Caco-2 (cell line): ENCODE measurements at regions not wholly inside any gene's neighbourhood (a gene's known extent, or its start where the extent isn't known, plus 50 kb on each side); places are given as distances from the start of the nearest gene placed in this dataset.

Source experiments
- BruUV-seq: library from RNA; stranded (reverse); fragments of 400-500 nt; replicated peaks from 2 replicates; lab custom pipeline; 2021; lab: Mats Ljungman, UMichigan
- CTCF ChIA-PET: fragments of 300-600 bp; sonication (Branson Sonifier 250); formaldehyde crosslinking; loops from one replicate; lab custom pipeline; 2022; ENCODE audit warnings: antibody characterized with exemption; lab: Charles Lee
- POLR2A ChIA-PET: fragments of 300-600 bp; sonication (Branson Sonifier 250); formaldehyde crosslinking; loops from one replicate; lab custom pipeline; 2022; ENCODE audit warnings: antibody characterized with exemption; lab: Charles Lee
- DNase-seq, 2 experiments: peaks; one replicate each; pipeline versions ENCODE4 v3.0.0 to v3.0.0-alpha.2; 2020 to 2022
- H3K27me3 ChIP-seq: replicated peaks from 2 replicates; pipeline ENCODE4 v1.6.0; 2011; ENCODE audit warnings: low read length; ENCODE audit not compliant: control insufficient read depth, insufficient read depth
- H3K36me3 ChIP-seq: 2 replicates; pipeline ENCODE4 v1.5.1; 2011; ENCODE audit warnings: low read length; ENCODE audit not compliant: control insufficient read depth, insufficient read depth
- H3K4me1 ChIP-seq: fragments of 250-450 bp; sonication (Bioruptor Pico); 2 replicates; pipeline ENCODE4 v1.5.1; 2020; ENCODE audit warnings: mild to moderate bottlenecking
- H3K4me3 ChIP-seq: 2 replicates; pipeline ENCODE4 v1.5.1; 2011; ENCODE audit warnings: low read depth, mild to moderate bottlenecking, control low read depth, low read length
- H3K9me3 ChIP-seq: fragments of 250-450 bp; sonication (Bioruptor Pico); 2 replicates; pipeline ENCODE4 v1.5.1; 2020; ENCODE audit warnings: mild to moderate bottlenecking, moderate library complexity
- H3K27ac Mint-ChIP-seq: one replicate; pipeline ENCODE4 v1.8.0; 2022; ENCODE audit warnings: mixed read lengths; ENCODE audit not compliant: unreplicated experiment
- H3K27me3 Mint-ChIP-seq: one replicate; pipeline ENCODE4 v1.8.0; 2022; ENCODE audit warnings: mixed read lengths; ENCODE audit not compliant: insufficient read depth, unreplicated experiment
- H3K36me3 Mint-ChIP-seq: one replicate; pipeline ENCODE4 v1.8.0; 2022; ENCODE audit warnings: mild to moderate bottlenecking, mixed read lengths; ENCODE audit not compliant: insufficient read depth, unreplicated experiment
- H3K4me1 Mint-ChIP-seq: one replicate; pipeline ENCODE4 v1.8.0; 2022; ENCODE audit warnings: low read depth, mixed read lengths; ENCODE audit not compliant: unreplicated experiment
- H3K4me3 Mint-ChIP-seq: one replicate; pipeline ENCODE4 v1.8.0; 2022; ENCODE audit warnings: mild to moderate bottlenecking, moderate library complexity, mixed read lengths; ENCODE audit not compliant: unreplicated experiment
- H3K9me3 Mint-ChIP-seq: one replicate; pipeline ENCODE4 v1.8.0; 2022; ENCODE audit warnings: mixed read lengths; ENCODE audit not compliant: unreplicated experiment
- intact Hi-C: fragments of 100-400 bp; cut with micrococcal nuclease; formaldehyde crosslinking; loops from one replicate; pipeline ENCODE4 v1.10.0; 2022; ENCODE audit not compliant: unreplicated experiment
- TF ChIP-seq, protein P1 (sequence below), 2 experiments: fragments of 200-600 bp in 1 of 2; IDR thresholded peaks; 1 replicate in 1 of 2; 2 replicates in 1 of 2; pipeline versions ENCODE4 v1.5.1 to v1.8.0; 2011 to 2022; ENCODE audit warnings: antibody characterized with exemption in 1 of 2, control low read depth in 1 of 2, inconsistent platforms in 1 of 2, low read depth in 1 of 2, low read length in 1 of 2, mild to moderate bottlenecking in 1 of 2, moderate library complexity in 1 of 2; ENCODE audit not compliant: insufficient read depth in 1 of 2, severe bottlenecking in 1 of 2, unreplicated experiment in 1 of 2

- Histone ChIP-seq H3K27me3 (no peaks in the 10 kb centered on the region), H3K4me1 (no peaks in the 10 kb centered on the region), H3K4me3 (no peak overlapping the region), H3K9me3 (no peaks in the 10 kb centered on the region), H3K36me3 (no peaks in the 10 kb centered on the region)
- intact Hi-C loops, result no loop called here
- H3K4me3 Mint-ChIP-seq, result no peak overlapping the region
- ChIA-PET POLR2A (no interaction called here), CTCF (no interaction called here)
- H3K4me1 Mint-ChIP-seq, result no peaks in the 10 kb centered on the region
- H3K27ac Mint-ChIP-seq, result no peak overlapping the region
- H3K9me3 Mint-ChIP-seq, result no peaks in the 10 kb centered on the region
- no TSS peak for BruUV-seq
- H3K27me3 Mint-ChIP-seq, result no peaks in the 10 kb centered on the region
- no peak for DNase-seq
- TF ChIP-seq, protein P1, sequence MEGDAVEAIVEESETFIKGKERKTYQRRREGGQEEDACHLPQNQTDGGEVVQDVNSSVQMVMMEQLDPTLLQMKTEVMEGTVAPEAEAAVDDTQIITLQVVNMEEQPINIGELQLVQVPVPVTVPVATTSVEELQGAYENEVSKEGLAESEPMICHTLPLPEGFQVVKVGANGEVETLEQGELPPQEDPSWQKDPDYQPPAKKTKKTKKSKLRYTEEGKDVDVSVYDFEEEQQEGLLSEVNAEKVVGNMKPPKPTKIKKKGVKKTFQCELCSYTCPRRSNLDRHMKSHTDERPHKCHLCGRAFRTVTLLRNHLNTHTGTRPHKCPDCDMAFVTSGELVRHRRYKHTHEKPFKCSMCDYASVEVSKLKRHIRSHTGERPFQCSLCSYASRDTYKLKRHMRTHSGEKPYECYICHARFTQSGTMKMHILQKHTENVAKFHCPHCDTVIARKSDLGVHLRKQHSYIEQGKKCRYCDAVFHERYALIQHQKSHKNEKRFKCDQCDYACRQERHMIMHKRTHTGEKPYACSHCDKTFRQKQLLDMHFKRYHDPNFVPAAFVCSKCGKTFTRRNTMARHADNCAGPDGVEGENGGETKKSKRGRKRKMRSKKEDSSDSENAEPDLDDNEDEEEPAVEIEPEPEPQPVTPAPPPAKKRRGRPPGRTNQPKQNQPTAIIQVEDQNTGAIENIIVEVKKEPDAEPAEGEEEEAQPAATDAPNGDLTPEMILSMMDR (IDR thresholded peaks at IDR 0.05; ENCODE audit: insufficient read depth in 1 of 2, low read depth in 1 of 2, low read length in 1 of 2, severe bottlenecking in 1 of 2, unreplicated experiment in 1 of 2), result no peak
- H3K36me3 Mint-ChIP-seq, result no peaks in the 10 kb centered on the region
Measured at GRCh38 chr22:47965066-47965465, 1202.6 kb downstream of the TBC1D22A start.

DNA sequence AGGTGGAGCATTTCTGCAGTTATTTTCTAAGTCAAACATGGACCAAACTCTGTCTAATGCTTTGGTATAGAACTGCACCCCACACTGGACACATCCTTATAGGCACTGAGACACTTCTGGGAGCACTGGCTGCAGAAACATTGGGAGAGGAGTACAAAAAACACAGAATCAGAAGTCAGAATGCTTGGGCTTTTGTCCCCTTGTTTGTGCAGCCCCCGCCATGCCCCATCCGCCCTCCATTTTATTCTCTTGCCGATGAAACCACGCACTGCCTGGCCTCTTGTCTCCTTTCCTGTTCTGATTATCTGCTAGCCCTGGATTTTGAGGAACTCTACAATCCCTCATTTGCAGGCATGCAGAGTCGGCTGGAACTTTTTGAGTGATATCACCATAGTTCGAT lies 1201.2 kb downstream of the TBC1D22A start:
- Histone ChIP-seq H3K4me3 (no peak overlapping the region), H3K4me1 (no peaks in the 10 kb centered on the region), H3K36me3 (no peaks in the 10 kb centered on the region), H3K27me3 (no peaks in the 10 kb centered on the region), H3K9me3 (no peaks in the 10 kb centered on the region)
- no peak overlapping the region for H3K27ac Mint-ChIP-seq
- DNase-seq, result no peak
- ChIA-PET CTCF (no interaction called here), POLR2A (no interaction called here)
- intact Hi-C loops, result no loop called here
- TF ChIP-seq, protein P1 (IDR thresholded peaks at IDR 0.05; ENCODE audit: insufficient read depth in 1 of 2, low read depth in 1 of 2, low read length in 1 of 2, severe bottlenecking in 1 of 2, unreplicated experiment in 1 of 2), result no peak
- H3K4me3 Mint-ChIP-seq, result no peak overlapping the region
- H3K4me1 Mint-ChIP-seq, result no peaks in the 10 kb centered on the region
- no peaks in the 10 kb centered on the region for H3K36me3 Mint-ChIP-seq
- no TSS peak for BruUV-seq
- H3K9me3 Mint-ChIP-seq, result no peaks in the 10 kb centered on the region
- no peaks in the 10 kb centered on the region for H3K27me3 Mint-ChIP-seq

- Histone ChIP-seq H3K36me3 (no peaks in the 10 kb centered on the region), H3K27me3 (no peaks in the 10 kb centered on the region), H3K4me3 (no peak overlapping the region), H3K9me3 (peaks cover 8% of the 10 kb centered on the region), H3K4me1 (no peaks in the 10 kb centered on the region)
- BruUV-seq, result no TSS peak
- H3K36me3 Mint-ChIP-seq, result no peaks in the 10 kb centered on the region
- DNase-seq, result no peak
- TF ChIP-seq, protein P1 (IDR thresholded peaks at IDR 0.05; ENCODE audit: insufficient read depth in 1 of 2, low read depth in 1 of 2, low read length in 1 of 2, severe bottlenecking in 1 of 2, unreplicated experiment in 1 of 2), result no peak
- H3K27ac Mint-ChIP-seq, result no peak overlapping the region
- H3K4me1 Mint-ChIP-seq, result no peaks in the 10 kb centered on the region
- H3K9me3 Mint-ChIP-seq, result no peaks in the 10 kb centered on the region
- ChIA-PET POLR2A (no interaction called here), CTCF (no interaction called here)
- intact Hi-C loops, result no loop called here
- no peaks in the 10 kb centered on the region for H3K27me3 Mint-ChIP-seq
- no peak overlapping the region for H3K4me3 Mint-ChIP-seq
Measured at GRCh38 chr22:47957649-47958048, 1195.2 kb downstream of the TBC1D22A start.
